ENCODE measurements at regions not wholly inside any gene's neighbourhood (a gene's known extent, or its start where the extent isn't known, plus 50 kb on each side); places are given as distances from the start of the nearest gene placed in this dataset.

DNA sequence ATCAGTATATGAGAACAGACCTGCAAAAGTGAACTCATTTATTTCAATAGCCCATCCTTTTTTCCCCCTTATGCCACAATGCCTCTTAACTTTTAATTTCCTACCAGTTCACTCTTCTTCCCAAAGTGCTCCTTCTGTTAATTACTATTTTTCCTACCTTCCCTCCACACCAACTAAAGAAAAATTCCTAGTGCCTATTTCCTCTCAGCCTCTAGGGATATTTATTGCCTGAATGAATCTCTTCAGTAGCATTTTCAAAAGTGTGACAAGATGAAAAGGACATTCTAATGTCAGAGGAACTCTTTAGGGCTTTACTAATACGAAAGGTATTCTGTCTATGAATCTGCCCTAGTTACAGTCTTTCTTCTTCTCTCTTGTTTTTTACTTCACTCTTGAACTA lies 181.1 kb upstream of the SPRY1 start:
- TF ChIP-seq, protein P1, sequence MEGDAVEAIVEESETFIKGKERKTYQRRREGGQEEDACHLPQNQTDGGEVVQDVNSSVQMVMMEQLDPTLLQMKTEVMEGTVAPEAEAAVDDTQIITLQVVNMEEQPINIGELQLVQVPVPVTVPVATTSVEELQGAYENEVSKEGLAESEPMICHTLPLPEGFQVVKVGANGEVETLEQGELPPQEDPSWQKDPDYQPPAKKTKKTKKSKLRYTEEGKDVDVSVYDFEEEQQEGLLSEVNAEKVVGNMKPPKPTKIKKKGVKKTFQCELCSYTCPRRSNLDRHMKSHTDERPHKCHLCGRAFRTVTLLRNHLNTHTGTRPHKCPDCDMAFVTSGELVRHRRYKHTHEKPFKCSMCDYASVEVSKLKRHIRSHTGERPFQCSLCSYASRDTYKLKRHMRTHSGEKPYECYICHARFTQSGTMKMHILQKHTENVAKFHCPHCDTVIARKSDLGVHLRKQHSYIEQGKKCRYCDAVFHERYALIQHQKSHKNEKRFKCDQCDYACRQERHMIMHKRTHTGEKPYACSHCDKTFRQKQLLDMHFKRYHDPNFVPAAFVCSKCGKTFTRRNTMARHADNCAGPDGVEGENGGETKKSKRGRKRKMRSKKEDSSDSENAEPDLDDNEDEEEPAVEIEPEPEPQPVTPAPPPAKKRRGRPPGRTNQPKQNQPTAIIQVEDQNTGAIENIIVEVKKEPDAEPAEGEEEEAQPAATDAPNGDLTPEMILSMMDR (IDR thresholded peaks at IDR 0.05): no peak
- no peak for TF ChIP-seq POLR2A (IDR thresholded peaks at IDR 0.05)
